Kidney tubule cell (primary cell): ENCODE measurements at regions not wholly inside any gene's neighbourhood (a gene's known extent, or its start where the extent isn't known, plus 50 kb on each side); places are given as distances from the start of the nearest gene placed in this dataset.
"Not testable (repeated sequence)": the region's sequence is repeated elsewhere in the genome, so short reads cannot be mapped to it uniquely, and the experiment has no call there.

ENCODE experiments used
- DNase-seq: peaks from one replicate; pipeline ENCODE4 v3.0.0-alpha.2; 2018; ENCODE audit warnings: low spot score

DNA sequence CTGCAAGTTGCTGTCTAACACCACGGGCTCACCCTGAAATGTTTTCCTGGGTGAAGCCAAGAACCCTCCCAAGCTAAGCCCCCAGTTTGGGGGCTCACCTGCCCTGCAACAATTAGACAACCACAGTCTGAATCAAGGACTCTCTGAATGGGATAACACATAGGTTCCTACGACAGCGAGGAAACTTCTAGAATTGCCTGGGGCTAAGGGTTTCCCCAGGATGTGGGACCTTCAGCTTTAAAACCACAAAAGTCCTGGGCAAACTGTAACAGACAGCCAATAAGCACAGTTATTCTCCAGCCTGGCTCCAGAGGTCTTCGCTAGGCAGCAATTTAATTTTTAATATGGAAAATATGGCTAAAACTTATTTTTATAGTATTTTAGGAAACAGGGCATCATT is 162.6 kb downstream of the PRKX start:
- no peak for DNase-seq

DNA sequence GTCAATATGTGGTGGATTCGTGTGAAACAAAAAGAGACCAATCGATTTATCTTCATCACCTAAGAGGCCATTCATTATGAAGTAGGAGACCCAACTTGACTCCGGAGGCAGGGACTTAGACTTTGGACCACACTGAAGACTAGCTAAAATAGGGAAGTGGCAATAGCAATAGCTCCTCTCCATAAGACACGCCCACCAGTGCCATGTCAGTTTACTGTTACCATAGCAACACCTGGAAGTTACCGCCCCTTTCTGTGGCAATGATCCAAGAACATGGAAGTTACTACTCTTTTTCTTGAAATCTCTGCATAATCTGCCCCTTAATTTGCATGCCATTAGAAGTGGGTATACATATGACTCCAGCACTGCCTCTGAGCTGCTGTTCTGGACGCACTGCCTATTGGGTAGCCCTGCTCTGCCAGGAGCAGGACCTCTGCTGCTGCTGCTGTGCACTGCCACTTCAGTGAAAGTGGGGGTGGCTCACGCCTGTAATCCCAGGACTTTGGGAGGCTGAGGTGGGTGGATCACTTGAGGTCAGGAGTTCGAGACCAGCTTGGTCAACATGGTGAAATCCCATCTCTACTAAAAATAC is 163.2 kb downstream of the PRKX start:
- peak; percentile 23 for DNase-seq

DNA sequence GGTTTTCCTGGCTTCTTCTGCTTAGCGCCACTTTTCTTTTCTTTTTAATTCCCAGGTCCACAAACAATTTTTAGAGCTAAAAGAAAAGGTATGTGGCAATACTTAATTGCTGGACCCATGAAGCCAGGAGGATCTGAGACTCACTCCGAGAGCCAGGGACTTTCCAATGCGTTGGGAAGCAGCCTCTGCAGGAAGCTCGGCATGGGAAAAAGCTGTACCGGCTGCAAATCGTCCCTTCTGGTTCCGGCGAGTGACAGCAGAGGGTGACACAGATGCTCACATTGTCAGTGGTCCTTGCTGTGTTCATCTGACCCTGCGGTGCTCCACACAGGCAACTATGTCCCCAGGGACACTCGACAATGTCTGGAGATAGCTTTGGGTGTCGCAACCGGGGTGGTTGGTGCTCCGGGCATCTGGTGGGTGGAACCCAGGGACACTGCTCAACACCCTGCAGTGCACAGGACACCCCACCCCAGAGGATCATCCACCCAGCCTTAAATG is 164.0 kb downstream of the PRKX start:
- DNase-seq = peak; percentile 42

DNA sequence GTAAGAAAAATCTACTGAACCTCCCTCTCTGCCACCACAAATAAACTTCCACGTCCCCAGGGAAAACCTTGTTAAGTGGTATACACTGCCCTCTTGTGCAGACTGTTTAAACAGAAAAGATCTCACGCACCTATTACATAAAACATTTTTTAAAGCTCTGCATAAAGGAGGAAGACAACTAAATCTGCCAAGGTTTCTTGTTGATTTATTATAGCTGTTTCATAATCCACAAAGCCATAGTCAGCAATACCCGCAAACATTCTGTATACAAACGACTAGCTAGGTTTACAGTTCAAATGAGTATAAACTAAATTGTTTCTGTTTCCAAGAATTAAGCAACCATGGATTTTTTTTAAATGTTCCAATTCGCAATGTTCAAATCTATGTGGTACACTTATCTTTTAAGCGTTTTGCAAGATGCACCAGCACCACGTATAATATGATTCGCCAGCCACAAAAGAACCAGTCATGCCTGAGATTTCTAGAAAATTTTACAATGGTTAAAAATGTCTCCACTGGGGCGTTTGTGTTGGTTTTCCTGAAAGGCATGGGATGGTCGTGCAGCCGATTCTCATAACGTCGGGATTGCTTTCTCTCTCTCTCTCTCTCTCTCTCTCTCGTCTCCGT is 164.6 kb downstream of the PRKX start:
- DNase-seq = peak; percentile 43

DNA sequence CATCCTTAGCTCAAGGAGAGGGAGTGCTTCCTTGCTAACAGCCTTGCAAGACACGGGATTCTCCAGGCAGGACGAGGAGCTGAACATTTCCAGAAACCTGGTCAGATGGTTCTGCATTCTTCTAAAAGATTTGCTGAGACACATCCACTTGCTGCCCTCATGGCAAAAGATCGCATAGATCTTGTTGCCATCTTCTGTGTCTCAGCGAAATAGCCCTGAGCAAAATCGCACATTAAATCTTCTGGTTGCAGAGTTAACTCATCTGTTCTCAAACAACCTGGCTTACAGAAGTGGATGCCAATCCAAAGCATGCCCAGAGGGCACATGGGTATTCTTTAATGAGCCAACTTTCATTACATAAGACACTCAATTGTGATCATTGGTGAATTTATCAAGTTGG is 167.5 kb downstream of the PRKX start:
- no peak for DNase-seq

DNA sequence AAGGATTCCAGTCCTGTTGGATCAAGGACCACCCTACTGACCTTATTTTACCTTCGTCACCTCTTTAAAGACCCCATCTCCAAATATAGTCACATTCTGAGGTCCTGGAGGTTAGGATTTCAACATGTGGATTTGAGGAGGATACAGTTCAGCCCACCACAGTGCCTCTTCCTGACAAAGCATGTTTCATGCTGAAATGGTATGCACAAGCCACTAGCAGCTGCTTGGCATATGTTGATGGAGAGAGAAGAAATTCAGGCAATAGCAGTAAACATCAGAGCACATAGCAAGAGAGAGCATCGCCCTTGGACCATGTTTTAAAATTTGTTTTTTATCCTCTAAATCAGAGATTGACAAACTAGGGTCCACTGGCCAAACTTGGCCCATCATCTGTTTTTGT is 172.1 kb downstream of the PRKX start:
- no peak for DNase-seq

DNA sequence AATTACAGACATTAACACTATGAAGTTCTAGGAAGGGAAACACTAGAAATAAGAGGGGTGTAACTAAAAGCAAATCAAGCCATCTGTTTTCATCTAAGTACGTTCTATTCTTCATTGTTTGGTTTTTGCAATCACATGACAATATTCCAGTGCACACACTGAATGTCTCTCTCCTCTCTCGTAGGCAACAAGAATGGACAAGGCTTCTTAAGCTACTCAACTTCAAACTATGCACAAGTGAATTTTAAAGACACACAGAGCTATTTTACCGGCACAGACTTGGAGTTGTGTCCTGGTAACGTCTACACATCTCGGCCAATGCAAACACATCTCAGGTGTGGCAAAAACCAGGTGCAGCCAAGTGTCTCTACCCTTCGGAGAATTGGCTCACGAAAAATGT is 173.3 kb downstream of the PRKX start:
- no peak for DNase-seq

DNA sequence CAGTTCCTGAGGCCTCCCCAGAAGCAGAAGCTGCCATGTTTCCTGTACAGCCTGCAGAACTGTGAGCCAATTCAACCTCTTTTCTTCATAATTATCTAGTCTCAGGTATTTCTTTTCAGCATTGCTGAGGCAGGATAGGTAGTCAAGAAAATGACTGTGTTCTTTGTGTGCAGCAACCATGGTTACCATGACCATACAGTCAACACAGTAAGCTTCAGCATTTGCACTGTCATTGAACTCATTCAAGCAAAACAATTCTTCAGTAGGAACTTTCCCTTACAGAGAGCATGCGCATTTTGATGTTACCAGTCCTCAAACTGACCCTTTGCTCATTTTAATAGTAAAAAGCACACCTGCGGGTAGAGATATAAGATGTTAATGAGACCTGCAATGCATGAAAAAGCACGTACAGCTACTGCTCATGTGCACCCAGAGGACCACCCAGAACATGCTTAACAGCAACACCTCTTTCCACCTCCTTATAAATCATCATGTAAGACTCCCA is 180.8 kb downstream of the PRKX start:
- peak; percentile 86 for DNase-seq

DNA sequence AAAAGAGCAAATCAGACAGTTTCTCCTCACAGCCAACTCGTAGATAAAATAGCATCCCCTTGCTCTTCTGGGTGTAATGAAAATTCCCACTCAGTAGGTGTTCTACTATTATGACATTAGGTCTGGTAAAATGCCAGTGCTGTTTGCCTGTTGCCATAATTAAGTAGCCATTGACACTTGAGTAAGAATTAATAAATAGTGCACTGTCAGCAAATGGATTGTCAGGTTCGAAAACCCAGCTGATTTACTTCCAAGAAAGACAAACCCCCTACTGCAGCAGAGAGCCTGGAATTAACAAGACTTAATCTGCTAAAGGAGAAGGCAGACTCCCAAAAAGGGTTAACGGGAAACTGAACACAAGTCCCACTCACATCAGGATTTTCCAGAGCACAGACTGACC is 182.0 kb downstream of the PRKX start:
- not testable (repeated sequence) for DNase-seq

DNA sequence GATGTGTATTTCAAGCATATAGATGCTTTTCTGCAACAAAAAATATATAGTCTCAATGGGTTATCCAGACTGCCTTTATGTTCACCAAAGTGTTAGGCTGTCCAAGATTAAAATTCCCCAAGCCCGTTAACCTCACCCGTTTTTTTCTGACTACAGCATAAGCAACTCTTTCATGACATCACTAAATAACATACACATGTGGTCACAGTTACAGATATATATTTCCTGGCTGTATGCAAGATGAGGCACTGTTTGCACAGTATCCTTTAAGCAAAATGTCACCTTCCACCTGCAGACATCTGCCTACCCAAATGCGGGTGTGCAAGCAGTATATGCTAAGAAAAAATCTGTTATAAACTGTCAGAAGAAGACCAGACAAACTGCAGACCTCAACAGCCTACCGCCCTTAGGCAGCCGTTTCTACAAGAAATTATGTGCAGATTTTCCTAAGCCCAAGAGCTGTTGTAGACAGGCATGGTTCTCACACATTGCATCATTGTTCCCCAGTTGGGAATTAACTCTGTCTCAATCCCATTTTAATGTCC is 183.1 kb upstream of the MXRA5 start:
- no peak for DNase-seq

DNA sequence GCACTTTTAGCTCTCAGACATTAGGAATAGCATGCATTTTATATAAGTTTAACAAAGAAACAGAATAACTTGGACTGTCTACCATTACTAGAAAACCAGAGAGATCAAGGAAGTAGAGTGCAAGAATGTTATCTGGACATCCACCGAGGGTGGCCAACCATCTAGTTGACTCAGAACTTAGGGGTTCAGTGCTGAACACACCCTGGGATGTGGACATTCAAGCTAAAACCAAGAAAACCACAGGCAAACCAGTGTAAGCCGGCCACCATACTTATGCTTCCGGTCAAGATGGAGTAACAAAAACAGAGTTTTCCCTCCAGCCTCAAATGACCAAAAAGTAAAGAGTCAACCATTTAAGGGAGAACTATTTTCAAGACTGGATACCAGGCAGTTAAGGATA is 181.4 kb upstream of the MXRA5 start:
- no peak for DNase-seq

DNA sequence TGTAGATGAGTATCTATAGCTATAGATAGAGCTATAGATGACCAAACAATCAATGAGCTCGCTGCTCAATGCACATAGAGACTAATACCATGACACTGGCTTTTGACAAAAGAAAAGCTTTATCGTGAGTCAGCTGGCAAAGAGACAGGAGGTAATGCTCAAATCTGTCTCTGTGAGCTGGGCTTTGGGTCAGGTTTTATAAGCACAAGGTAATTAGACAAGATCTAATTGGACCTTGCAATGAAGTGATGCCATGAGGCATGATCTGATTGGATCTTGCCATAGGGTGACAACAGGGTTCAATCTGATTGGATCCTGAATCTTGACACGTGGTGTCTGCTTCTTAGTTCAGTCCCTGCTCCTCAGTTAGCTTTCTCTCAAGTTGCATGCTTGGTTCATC is 180.7 kb upstream of the MXRA5 start:
- no peak for DNase-seq

DNA sequence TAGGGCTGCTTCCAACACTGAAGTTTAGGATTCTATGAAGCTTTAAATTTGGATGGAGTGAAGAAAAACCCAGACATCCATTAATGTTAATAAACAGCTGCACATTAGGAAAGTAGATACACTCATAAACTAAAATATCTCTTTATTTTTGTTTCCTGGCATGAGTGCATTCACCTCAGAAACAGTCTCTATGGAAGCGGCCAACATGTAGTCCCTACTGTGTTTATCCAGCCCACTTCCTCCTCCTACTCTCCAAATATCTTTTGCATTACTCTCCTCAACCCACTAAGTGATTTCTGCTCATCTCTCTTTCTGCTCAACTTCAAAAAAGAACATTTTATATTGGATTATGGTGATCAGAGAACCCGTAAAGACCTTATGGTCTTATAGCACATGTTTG is 180.3 kb upstream of the MXRA5 start:
- DNase-seq = no peak

DNA sequence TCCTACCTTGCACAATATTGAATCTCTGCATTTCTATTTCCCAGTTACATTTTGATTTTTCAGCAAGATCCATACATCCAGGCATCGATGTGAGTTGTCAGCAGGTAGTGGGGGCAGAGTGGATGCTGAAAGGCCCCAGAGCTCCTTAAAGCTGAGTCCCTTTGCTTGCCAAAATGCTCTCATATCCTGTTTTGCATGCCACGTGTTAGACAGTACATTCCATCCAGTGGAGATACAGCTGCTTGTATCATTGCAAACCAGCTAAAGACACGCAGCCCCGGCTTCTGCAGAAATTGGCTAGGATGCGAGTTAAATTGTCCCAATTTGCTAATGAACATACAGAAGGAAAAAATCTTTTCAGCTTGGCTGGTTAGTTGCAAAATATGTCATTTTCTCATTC is 179.6 kb upstream of the MXRA5 start:
- DNase-seq = no peak

DNA sequence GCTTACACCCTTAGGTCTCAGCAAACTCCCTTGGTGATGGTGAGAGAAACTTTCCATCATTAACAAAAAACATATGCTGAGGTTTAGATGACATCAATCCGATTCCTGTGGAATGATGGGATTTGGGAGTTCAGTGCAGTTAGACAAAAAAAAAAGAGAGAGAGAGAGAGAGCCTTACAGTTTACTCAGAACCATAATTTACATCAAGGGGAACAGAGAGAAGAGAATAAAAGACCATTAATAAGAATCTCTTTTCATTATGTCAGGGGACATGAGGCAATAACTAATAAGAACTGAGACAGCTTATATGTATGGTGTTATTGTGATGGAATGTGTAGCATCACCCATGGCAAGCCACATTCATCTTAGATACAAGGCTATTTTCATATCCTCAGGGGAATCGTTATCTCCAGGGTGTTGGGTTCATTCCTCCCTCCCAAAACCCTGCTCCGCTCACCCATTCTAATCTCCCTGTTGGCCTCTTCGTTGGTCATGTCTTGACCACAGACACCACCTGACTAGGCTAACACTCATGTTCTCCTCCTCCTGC is 175.7 kb upstream of the MXRA5 start:
- no peak for DNase-seq

DNA sequence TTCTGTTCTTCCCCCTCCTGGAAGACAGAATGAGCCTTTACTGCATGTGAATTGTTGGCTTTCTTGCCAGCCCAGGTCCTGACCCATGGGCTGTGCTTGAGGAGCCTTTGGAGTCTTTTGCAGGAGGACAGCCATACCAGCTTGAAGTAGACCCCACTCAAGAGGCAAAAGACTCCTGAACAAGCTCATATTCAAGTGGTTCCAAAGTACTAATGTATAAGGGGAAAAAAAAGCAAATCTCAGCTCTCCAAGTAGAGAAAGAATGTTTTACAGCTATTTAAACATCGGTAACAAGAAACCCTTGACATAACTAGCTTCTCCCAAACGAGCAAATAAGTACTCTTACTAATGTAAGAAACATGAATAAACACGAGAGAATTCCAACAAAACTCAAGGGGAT is 174.9 kb upstream of the MXRA5 start:
- no peak for DNase-seq

DNA sequence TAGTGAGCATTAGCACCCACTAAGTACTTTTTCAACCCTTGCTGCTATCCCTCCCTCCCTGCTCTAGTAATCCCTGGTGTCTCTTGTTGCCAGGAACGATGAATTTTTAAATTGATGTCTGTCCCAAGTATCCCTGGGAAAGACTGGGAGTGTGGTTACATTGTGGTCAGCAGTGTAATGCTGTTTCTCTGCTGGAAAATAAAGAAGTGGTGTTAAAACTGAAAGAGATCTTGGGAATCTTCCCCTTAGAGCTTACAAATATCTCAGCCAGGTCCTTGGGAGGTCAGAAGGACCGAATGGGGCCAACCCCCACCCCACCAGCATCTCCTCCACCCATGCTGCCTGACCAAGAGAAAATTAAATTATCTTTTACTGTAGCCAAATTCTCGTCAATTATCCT is 174.5 kb upstream of the MXRA5 start:
- no peak for DNase-seq

DNA sequence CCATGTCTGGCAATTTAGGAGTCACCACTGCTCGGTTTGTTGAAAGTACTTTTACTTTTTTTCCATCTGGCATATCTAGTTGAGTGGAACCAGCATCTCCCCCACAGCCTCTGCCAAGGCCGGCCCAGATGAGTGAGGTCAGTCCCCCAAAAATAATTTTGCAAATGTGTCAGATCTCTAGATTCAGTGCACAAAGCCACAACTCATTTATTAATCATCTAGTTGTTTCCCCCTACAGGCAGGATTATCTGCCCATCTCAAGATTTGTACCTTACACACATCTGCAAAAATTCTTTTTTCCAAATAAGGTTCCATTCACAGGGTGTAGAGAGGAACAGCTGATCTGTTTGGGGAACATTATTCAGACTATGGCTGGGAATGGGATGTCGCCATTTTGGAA is 174.0 kb upstream of the MXRA5 start:
- DNase-seq = no peak

DNA sequence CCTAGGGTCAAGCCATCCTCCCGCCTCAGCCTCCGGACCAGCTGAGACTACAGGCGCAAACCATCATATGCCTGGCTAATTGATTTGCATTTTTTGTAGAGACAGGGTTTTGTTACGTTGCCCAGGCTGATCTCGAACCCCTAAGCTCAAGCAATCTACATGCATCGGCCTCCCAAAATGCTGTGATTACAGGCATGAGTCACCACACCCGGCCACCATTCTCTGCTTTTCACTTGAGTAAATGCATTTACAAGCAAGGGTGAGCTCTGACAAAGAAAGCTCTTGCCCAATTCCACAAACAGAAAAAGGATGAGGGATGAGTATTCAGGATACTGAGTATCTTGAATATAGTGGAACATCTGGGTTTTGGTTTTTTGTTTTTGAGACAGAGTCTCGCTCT is 172.9 kb upstream of the MXRA5 start:
- DNase-seq = not testable (repeated sequence)

DNA sequence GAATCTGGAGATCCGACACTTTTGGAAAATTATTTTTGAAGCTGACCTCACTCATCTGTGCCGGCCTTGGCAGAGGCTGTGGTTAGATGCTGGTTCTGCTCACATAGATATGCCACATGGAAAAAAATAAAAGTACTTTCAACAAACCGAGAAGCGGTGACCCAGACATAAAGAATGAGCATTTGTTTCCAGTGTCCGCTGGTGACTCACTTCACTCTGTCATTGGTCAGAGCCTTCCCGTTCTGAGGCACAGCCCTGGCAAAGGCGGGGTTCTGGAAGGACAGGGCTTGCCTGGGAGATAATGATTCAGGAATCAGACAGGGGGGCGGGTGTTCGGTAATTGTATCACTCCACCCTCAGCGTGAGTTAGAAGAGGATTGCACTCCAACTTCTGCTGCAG is 172.4 kb upstream of the MXRA5 start:
- DNase-seq = peak; percentile 54

DNA sequence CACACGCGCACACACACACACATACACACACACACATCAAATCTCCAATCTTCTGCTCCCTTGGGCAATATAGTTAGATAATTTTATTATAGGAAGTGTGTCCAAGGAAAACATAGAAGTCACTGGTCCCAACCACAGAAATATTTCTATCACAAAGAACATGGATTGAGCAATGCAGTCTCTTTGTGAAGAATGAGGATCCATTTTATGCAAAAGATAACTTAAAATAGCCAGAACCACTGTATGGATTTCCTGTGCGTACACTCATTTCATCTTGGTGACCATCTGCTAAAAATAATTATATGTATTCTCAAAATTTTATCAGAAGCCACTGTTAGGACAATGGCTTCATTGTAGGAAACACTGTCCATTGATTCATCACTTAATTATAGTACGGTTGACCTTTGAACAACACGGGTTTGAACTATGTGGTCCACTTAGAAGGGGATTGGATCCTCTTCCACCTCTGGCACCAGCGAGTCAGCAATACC is 169.6 kb upstream of the MXRA5 start:
- no peak for DNase-seq

DNA sequence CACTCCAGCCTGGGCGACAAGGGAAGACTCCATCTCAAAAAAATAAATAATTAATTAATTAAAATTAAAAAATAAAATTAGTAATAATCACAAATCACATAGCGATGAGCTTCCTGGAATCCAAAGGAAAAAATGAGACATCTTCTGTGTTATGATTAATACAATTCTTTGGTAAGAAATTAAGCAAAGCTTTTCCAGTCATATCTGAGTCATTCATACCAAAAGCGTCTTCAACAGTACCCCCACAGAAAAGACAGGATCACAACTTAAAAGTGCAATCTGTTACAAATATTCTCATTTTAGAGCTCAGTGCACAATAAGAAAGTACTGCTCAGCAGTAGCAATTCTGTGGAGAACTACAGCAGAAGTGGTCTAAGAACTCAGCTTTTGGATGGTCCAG is 168.5 kb upstream of the MXRA5 start:
- no peak for DNase-seq

DNA sequence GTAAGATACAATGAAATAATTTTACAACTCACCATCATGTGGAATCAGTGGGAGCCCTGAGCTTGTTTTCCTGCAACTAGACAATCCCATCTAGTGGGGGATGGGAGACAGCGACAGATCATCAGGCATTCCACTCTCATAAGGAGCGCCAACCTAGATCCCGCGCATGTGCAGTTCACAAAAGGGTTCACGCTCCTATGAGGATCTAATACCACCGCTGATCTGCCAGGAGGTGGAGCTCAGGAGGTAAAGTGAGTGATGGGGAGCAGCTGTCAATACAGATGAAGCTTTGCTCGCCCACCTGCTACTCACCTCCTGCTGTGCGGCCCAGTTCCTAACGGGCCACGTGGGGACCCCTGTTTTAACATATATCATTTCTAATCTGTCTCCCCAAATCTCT is 165.7 kb upstream of the MXRA5 start:
- not testable (repeated sequence) for DNase-seq
